WI38 (cell line): ENCODE measurements at regions not wholly inside any gene's neighbourhood (a gene's known extent, or its start where the extent isn't known, plus 50 kb on each side); places are given as distances from the start of the nearest gene placed in this dataset.

Experiments used
- H3K4me3 ChIP-seq: 2 replicates; pipeline ENCODE4 v1.5.1; 2011; ENCODE audit warnings: low read depth, mild to moderate bottlenecking, control low read depth, low read length
- CTCF ChIP-seq: IDR thresholded peaks from 2 replicates; pipeline ENCODE4 v1.5.1; 2012; ENCODE audit warnings: low read depth, mild to moderate bottlenecking, control low read depth, low read length

DNA sequence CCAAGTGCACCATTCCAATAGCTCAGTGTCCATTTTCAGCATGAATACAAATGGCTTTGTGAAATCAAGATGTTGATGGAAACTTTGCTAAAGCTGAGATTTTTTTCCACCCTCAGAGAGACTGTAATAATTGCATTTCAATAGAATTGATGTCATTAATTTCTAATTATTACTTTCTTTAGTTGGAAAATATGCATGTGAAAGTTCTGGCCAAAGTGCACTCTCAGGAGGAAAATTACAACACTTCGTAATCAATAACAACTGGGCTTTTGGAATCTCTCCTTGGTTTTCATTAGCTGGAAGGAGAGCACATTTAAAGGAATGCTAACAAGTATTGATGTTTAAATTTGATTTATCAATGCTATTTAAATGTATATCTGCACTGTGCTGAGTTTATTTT lies 529.5 kb upstream of the CDH8 start:
- no peak overlapping the region for H3K4me3 ChIP-seq
- TF ChIP-seq CTCF, result no peak

DNA sequence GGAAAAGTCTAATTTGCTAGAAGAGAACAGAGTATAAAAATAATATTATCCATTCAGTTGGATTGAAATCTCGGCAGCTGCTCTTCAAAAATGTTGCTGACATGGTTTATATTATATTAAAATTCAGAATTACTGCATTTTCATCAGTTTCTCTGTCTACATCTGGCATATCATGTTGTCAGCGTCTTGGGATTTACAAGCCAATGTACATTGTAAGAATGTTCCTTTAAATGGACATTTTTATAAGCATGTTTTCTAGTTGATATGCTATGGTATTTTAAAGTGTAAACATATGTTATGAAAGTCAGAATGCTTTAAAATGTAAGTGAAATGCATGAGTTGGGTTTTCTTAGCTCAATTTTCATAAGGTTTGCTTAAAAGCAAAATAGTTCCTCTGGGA lies 528.1 kb upstream of the CDH8 start:
- H3K4me3 ChIP-seq, result no peak overlapping the region
- no peak for TF ChIP-seq CTCF

- TF ChIP-seq CTCF, result no peak
These were observed 525.9 kb upstream of the CDH8 start for GRCh38 chr16:62562121-62562520.

GRCh38 chr16:62549875-62550274 lies 513.6 kb upstream of the CDH8 start:
- TF ChIP-seq CTCF, result no peak
- H3K4me3 ChIP-seq, result no peak overlapping the region

More at GRCh38 chr16:62562121-62562520, 525.9 kb upstream of the CDH8 start:
- no peak overlapping the region for H3K4me3 ChIP-seq

GRCh38 chr16:62548095-62548494 lies 511.9 kb upstream of the CDH8 start:
- H3K4me3 ChIP-seq, result no peak overlapping the region
- no peak for TF ChIP-seq CTCF

DNA sequence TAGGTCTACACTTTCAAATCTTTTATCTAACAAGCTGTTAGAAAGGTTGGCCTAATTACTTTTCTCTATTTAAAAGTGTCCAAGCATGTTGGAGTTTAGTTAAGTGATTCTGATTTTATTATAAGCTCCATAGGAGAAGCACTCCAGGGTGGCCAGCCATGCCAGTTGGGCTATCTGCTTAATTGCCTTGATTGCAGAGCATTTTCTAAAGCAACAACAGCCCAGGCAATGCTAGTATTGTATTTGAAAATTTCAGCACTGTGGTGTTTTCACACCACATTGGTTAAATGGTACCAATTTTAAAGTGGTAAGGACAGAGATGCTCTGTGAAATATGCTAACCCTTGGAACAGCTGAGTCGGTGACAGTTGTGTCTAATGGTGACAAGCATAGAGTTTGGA lies 510.5 kb upstream of the CDH8 start:
- no peak for TF ChIP-seq CTCF
- H3K4me3 ChIP-seq, result no peak overlapping the region

DNA sequence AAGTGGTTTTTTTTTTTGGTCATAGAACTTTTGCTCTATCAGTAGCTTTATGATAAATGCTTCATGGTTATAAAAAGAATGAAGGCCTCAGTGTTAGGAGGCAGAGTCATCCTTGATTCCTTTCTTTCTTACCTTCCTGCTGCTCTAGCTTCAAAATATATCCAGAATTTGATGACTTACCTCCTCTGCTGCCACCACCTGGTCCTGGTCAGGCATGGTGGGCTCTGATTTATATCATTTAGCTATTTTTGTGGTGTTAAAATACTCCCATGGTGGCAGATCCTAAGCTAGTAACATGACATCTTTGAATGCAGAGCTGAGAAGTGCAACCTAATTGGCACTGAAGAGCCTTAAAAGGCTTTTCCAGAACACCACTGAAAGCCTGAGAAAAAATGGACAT lies 508.8 kb upstream of the CDH8 start:
- H3K4me3 ChIP-seq, result no peak overlapping the region
- no peak for TF ChIP-seq CTCF

- no peak for TF ChIP-seq CTCF
- H3K4me3 ChIP-seq, result no peak overlapping the region
These were observed 507.3 kb upstream of the CDH8 start for GRCh38 chr16:62543516-62543915.
